ENCODE measurements at regions not wholly inside any gene's neighbourhood (a gene's known extent, or its start where the extent isn't known, plus 50 kb on each side); places are given as distances from the start of the nearest gene placed in this dataset.

DNA sequence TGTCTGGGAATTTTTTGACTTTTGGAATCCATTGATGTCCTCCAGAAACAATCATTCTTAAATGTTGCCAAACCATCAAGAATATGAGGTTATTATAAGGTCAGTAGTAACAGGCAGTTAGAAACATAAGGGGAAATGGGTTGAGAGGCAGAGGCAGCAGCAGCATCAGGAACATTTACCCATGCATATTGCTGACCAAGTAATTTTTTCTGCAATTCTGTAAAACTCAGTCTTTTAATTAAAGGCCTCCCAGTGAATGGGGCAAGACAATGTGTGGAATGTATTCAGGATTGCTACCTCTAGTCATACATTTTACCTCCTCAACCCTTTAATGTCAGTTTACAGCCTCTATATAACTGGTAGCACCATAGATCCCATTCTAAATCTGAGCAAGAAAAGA, 66.5 kb upstream of the SKAP2 start:
- Histone ChIP-seq H3K27ac (no peak overlapping the region), H3K4me1 (no peaks in the 10 kb centered on the region), H3K27me3 (no peaks in the 10 kb centered on the region), H3K4me3 (no peak overlapping the region), H3K36me3 (no peaks in the 10 kb centered on the region), H3K9me3 (no peaks in the 10 kb centered on the region)
- no peak for DNase-seq
- no peak for TF ChIP-seq EP300 (IDR thresholded peaks at IDR 0.05)
- TF ChIP-seq, protein P1, sequence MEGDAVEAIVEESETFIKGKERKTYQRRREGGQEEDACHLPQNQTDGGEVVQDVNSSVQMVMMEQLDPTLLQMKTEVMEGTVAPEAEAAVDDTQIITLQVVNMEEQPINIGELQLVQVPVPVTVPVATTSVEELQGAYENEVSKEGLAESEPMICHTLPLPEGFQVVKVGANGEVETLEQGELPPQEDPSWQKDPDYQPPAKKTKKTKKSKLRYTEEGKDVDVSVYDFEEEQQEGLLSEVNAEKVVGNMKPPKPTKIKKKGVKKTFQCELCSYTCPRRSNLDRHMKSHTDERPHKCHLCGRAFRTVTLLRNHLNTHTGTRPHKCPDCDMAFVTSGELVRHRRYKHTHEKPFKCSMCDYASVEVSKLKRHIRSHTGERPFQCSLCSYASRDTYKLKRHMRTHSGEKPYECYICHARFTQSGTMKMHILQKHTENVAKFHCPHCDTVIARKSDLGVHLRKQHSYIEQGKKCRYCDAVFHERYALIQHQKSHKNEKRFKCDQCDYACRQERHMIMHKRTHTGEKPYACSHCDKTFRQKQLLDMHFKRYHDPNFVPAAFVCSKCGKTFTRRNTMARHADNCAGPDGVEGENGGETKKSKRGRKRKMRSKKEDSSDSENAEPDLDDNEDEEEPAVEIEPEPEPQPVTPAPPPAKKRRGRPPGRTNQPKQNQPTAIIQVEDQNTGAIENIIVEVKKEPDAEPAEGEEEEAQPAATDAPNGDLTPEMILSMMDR (IDR thresholded peaks at IDR 0.05), result no peak
- TF ChIP-seq POLR2A (IDR thresholded peaks at IDR 0.05), result no peak
- TF ChIP-seq POLR2AphosphoS5 (IDR thresholded peaks at IDR 0.05), result no peak
- intact Hi-C loops (cut with DNase I; ENCODE audit: low total_unique reads), result no loop called here

DNA sequence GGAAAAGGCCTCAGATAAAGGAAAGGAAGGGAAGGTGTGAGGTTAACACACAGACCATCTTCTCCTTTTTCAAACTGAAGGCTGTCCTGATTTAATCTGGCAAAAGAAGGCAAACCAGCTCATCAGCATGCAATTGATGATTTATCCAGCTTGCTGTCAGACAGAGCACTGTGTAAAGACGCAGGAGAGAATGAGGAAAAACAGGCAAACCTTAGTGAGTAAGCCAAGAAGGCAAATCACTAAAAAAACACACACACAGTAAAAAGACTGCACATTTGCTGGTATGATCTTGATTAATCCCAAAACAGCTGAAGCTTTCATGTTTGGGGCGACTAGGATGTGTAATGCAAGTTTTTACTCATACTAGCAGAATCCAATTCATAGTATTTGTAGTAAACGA, 65.8 kb upstream of the SKAP2 start:
- Histone ChIP-seq H3K27me3 (no peaks in the 10 kb centered on the region), H3K4me3 (no peak overlapping the region), H3K36me3 (no peaks in the 10 kb centered on the region), H3K4me1 (no peaks in the 10 kb centered on the region), H3K27ac (no peak overlapping the region), H3K9me3 (no peaks in the 10 kb centered on the region)
- TF ChIP-seq POLR2AphosphoS5 (IDR thresholded peaks at IDR 0.05) (no peak), POLR2A (IDR thresholded peaks at IDR 0.05) (no peak), EP300 (IDR thresholded peaks at IDR 0.05) (no peak)
- TF ChIP-seq, protein P1 (IDR thresholded peaks at IDR 0.05), result no peak
- intact Hi-C loops (cut with DNase I; ENCODE audit: low total_unique reads), result no loop called here
- DNase-seq, result no peak
- WGBS, 5 donors, result 72 to 89% (median 78%) methylated on average over 3 of the region's 3 CpGs

DNA sequence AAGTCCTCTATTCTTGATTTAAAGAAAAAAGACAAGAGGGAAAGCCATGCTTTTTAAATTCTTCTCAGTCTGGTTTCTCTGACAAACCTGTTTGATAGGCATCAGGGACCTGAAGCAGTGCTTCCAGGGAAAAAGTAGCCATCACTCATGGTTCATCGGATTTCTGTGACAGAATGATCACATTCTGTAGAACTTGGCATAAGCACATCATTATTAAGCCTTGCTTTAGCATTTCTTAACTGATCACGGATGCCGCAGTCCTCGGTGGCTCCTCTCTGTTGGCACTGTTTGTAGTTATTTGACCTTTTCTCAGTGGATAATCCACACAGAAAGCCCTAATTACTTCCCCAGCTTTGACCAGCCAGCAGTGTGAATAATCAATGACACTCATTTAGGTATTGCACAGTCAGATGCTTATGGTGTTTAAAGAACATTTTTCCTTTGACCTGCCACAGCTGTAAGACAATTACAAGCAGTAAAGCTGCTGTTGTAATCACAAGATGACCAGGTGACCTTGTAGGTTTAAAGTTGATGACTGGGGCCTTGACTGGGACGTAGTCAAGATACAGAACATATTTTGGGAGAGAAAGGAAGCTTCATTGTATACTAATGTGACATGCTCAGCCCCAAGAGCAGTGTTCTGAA, 64.4 kb upstream of the SKAP2 start:
- H3K36me3 ChIP-seq, result no peaks in the 10 kb centered on the region
- H3K27me3 ChIP-seq, result no peaks in the 10 kb centered on the region
- H3K4me1 ChIP-seq, result no peaks in the 10 kb centered on the region
- intact Hi-C loops (cut with DNase I; ENCODE audit: low total_unique reads), result no loop called here
- 53 to 73% (median 61%) methylated on average over 5 of the region's 5 CpGs for WGBS, 5 donors
- no peaks in the 10 kb centered on the region for H3K9me3 ChIP-seq
- H3K4me3 ChIP-seq, result no peak overlapping the region
- no peak for TF ChIP-seq EP300 (IDR thresholded peaks at IDR 0.05)
- no peak for TF ChIP-seq POLR2AphosphoS5 (IDR thresholded peaks at IDR 0.05)
- TF ChIP-seq, protein P1 (IDR thresholded peaks at IDR 0.05), result no peak
- TF ChIP-seq POLR2A (IDR thresholded peaks at IDR 0.05), result no peak
- H3K27ac ChIP-seq, result no peak overlapping the region
- no peak for DNase-seq

DNA sequence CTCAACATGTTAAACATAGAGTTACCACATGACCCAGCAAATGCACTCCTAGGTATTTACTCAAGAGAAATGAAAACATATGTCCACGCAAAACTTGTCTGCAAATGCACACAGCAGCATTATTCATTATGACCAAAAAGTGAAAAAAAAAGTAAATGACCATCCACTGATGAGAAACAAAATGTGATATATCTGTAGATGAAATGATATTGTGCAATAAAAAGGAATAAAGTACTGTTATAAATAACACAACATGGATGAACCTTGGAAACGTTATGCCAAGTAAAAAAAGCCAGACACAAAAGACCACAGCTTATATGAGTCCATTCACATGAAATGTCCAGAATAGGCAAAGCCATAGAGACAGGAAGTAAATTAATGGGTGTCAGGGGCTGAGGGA, 61.4 kb upstream of the SKAP2 start:
- no peak for DNase-seq
- Histone ChIP-seq H3K27ac (no peak overlapping the region), H3K27me3 (no peaks in the 10 kb centered on the region), H3K9me3 (no peaks in the 10 kb centered on the region), H3K4me3 (no peak overlapping the region), H3K4me1 (no peaks in the 10 kb centered on the region), H3K36me3 (no peaks in the 10 kb centered on the region)
- WGBS, 5 donors, result 44 to 61% (median 49%) methylated on average over 2 of the region's 2 CpGs
- TF ChIP-seq POLR2A (IDR thresholded peaks at IDR 0.05) (no peak), POLR2AphosphoS5 (IDR thresholded peaks at IDR 0.05) (no peak), EP300 (IDR thresholded peaks at IDR 0.05) (no peak)
- TF ChIP-seq, protein P1 (IDR thresholded peaks at IDR 0.05), result no peak
- intact Hi-C loops (cut with DNase I; ENCODE audit: low total_unique reads), result no loop called here
